IMR-90 (cell line): ENCODE measurements at regions not wholly inside any gene's neighbourhood (a gene's known extent, or its start where the extent isn't known, plus 50 kb on each side); places are given as distances from the start of the nearest gene placed in this dataset.

Experiments
- ATAC-seq: fragments of 200-7000 bp; cut with Tn5 transposase; 2 replicates; pipeline ENCODE4 v1.9.1; 2020; ENCODE audit warnings: low read depth, mild to moderate bottlenecking, moderate library complexity
- BruUV-seq: library from RNA; stranded (reverse); fragments of 400-500 nt; replicated peaks from 2 replicates; lab custom pipeline; 2021; lab: Mats Ljungman, UMichigan
- CTCF ChIA-PET: fragments of 300-600 bp; formaldehyde crosslinking; extraction: SDS; loops from one replicate; lab custom pipeline; 2021; ENCODE audit warnings: antibody characterized with exemption; lab: Yijun Ruan, JAX
- POLR2A ChIA-PET: fragments of 300-600 bp; sonication (Branson Sonifier 250); formaldehyde crosslinking; loops from one replicate; lab custom pipeline; 2022; ENCODE audit warnings: antibody characterized with exemption; ENCODE audit not compliant: unreplicated experiment; lab: Charles Lee
- DNase-seq: peaks from one replicate; pipeline ENCODE4 v3.0.0; 2013
- H2AFZ ChIP-seq: replicated peaks from 2 replicates; pipeline ENCODE3; 2013; ENCODE audit warnings: low read length, mild to moderate bottlenecking; ENCODE audit not compliant: poor library complexity
- H2AK5ac ChIP-seq: 2 replicates; pipeline ENCODE4 v1.6.1; 2013; ENCODE audit warnings: low read depth, low read length, inconsistent platforms
- H2AK9ac ChIP-seq: replicated peaks from 2 replicates; pipeline ENCODE3; 2013; ENCODE audit warnings: mild to moderate bottlenecking, low read depth, low read length, moderate library complexity; ENCODE audit not compliant: poor library complexity
- H2BK120ac ChIP-seq: 2 replicates; pipeline ENCODE4 v1.6.1; 2013; ENCODE audit warnings: low read depth, low read length, inconsistent platforms
- H2BK15ac ChIP-seq: 3 replicates; pipeline ENCODE4 v1.6.1; 2013; ENCODE audit warnings: low read depth, low read length, inconsistent platforms
- H2BK20ac ChIP-seq: 2 replicates; pipeline ENCODE4 v1.6.1; 2013; ENCODE audit warnings: low read depth, mild to moderate bottlenecking, inconsistent platforms, low read length, moderate library complexity
- H2BK5ac ChIP-seq: 2 replicates; pipeline ENCODE4 v1.6.1; 2013; ENCODE audit warnings: mild to moderate bottlenecking, low read depth, low read length, inconsistent platforms; ENCODE audit not compliant: poor library complexity, severe bottlenecking
- H3K14ac ChIP-seq: replicated peaks from 2 replicates; pipeline ENCODE4 v1.6.1; 2013; ENCODE audit warnings: low read depth, low read length, inconsistent platforms
- H3K18ac ChIP-seq: 2 replicates; pipeline ENCODE4 v1.6.1; 2013; ENCODE audit warnings: low read depth, low read length, control low read depth
- H3K23ac ChIP-seq: 2 replicates; pipeline ENCODE4 v1.6.1; 2013; ENCODE audit warnings: low read depth, low read length, inconsistent platforms
- H3K27ac ChIP-seq: 2 replicates; pipeline ENCODE4 v1.5.1; 2013; ENCODE audit warnings: mild to moderate bottlenecking, control low read depth, low read length; ENCODE audit not compliant: insufficient read depth
- H3K27me3 ChIP-seq: 2 replicates; pipeline ENCODE4 v1.6.1; 2013; ENCODE audit warnings: low read length; ENCODE audit not compliant: control insufficient read depth, insufficient read depth
- H3K36me3 ChIP-seq: 2 replicates; pipeline ENCODE4 v1.6.1; 2013; ENCODE audit warnings: low read length, mixed read lengths; ENCODE audit not compliant: control insufficient read depth, insufficient read depth
- H3K4ac ChIP-seq: 2 replicates; pipeline ENCODE4 v1.6.1; 2013; ENCODE audit warnings: low read depth, low read length, inconsistent platforms
- H3K4me1 ChIP-seq: 2 replicates; pipeline ENCODE4 v1.6.1; 2013; ENCODE audit warnings: low read length, mixed read lengths; ENCODE audit not compliant: control insufficient read depth, insufficient read depth
- H3K4me2 ChIP-seq: 2 replicates; pipeline ENCODE4 v1.6.1; 2013; ENCODE audit warnings: low read depth, mild to moderate bottlenecking, control low read depth, low read length, moderate library complexity
- H3K4me3 ChIP-seq: 2 replicates; pipeline ENCODE4 v1.5.1; 2013; ENCODE audit warnings: low read depth, mild to moderate bottlenecking, control low read depth, low read length, moderate library complexity; ENCODE audit not compliant: insufficient read depth
- H3K56ac ChIP-seq: 2 replicates; pipeline ENCODE4 v1.6.1; 2013; ENCODE audit warnings: low read length, inconsistent platforms; ENCODE audit not compliant: insufficient read depth; ENCODE audit errors: extremely low read depth
- H3K79me1 ChIP-seq, 2 experiments: 2 replicates each; pipeline ENCODE4 v1.6.1; 2013; ENCODE audit warnings: low read length in 2 of 2, inconsistent platforms in 1 of 2, low read depth in 1 of 2
- H3K9ac ChIP-seq: 2 replicates; pipeline ENCODE4 v1.6.1; 2013; ENCODE audit warnings: low read depth, low read length, control low read depth
- H3K9me1 ChIP-seq: 2 replicates; pipeline ENCODE4 v1.6.1; 2013; ENCODE audit warnings: low read length, inconsistent platforms; ENCODE audit not compliant: insufficient read depth
- H3K9me3 ChIP-seq: 2 replicates; pipeline ENCODE4 v1.6.1; 2013; ENCODE audit warnings: low read length; ENCODE audit not compliant: control insufficient read depth, insufficient read depth
- H4K20me1 ChIP-seq: 2 replicates; pipeline ENCODE4 v1.6.1; 2013; ENCODE audit warnings: low read length, inconsistent platforms; ENCODE audit not compliant: insufficient read depth
- H4K5ac ChIP-seq: 2 replicates; pipeline ENCODE4 v1.6.1; 2013; ENCODE audit warnings: mild to moderate bottlenecking, low read depth, low read length, control low read depth
- H4K8ac ChIP-seq, 2 experiments: 2 replicates each; pipeline ENCODE4 v1.6.1; 2013; ENCODE audit warnings: low read depth in 2 of 2, low read length in 2 of 2, control low read depth in 1 of 2, inconsistent platforms in 1 of 2
- H4K91ac ChIP-seq: 2 replicates; pipeline ENCODE4 v1.6.1; 2013; ENCODE audit warnings: low read depth, low read length, inconsistent platforms; ENCODE audit not compliant: insufficient read depth
- CEBPB ChIP-seq: IDR thresholded peaks from 2 replicates; pipeline ENCODE4 v1.6.1; 2012; ENCODE audit warnings: low read depth, low read length, improper control_type of control experiment
- CHD1 ChIP-seq: IDR thresholded peaks from 2 replicates; pipeline ENCODE4 v1.6.1; 2012; ENCODE audit warnings: low read depth, low read length, improper control_type of control experiment
- FOS ChIP-seq: fragments of 150-350 bp; IDR thresholded peaks from 2 replicates; pipeline ENCODE4 v1.6.1; 2016; ENCODE audit warnings: low read depth, low read length
- MAFK ChIP-seq: IDR thresholded peaks from 2 replicates; pipeline ENCODE4 v1.6.1; 2012; ENCODE audit warnings: low read depth, low read length, improper control_type of control experiment
- MAZ ChIP-seq: IDR thresholded peaks from 2 replicates; pipeline ENCODE4 v1.6.1; 2012; ENCODE audit warnings: low read depth, mild to moderate bottlenecking, low read length, improper control_type of control experiment, moderate library complexity, borderline replicate concordance
- MXI1 ChIP-seq: IDR thresholded peaks from 2 replicates; pipeline ENCODE4 v1.6.1; 2012; ENCODE audit warnings: low read depth, mild to moderate bottlenecking, low read length, moderate library complexity, borderline replicate concordance
- NFE2L2 ChIP-seq: fragments of 150-350 bp; IDR thresholded peaks from 2 replicates; pipeline ENCODE4 v1.6.1; 2016; ENCODE audit warnings: low read depth, mild to moderate bottlenecking, low read length
- RAD21 ChIP-seq: IDR thresholded peaks from 2 replicates; pipeline ENCODE4 v1.6.1; 2012; ENCODE audit warnings: low read length, improper control_type of control experiment
- RFX5 ChIP-seq: IDR thresholded peaks from 2 replicates; pipeline ENCODE4 v1.8.0; 2012; ENCODE audit warnings: low read depth, mild to moderate bottlenecking, low read length, moderate library complexity
- WGBS, 2 experiments: methylation state at CpG; one replicate each; pipeline versions ENCODE4 v1.1.5 to v1.1.7; 2013; ENCODE audit warnings: missing lambda C conversion rate in 2 of 2; ENCODE audit not compliant: insufficient read length in 1 of 2; ENCODE audit errors: extremely low coverage in 2 of 2; 5-methylcytosine and 5-hydroxymethylcytosine counted together
- dilution Hi-C: fragments of 300-500 bp; cut with HindIII; formaldehyde crosslinking; loops from one replicate; pipeline ENCODE4 v1.14.3; 2018; ENCODE audit warnings: low sequenced_read_pairs; ENCODE audit not compliant: unreplicated experiment
- in situ Hi-C: fragments of 300-500 bp; cut with MboI; formaldehyde crosslinking; loops from 3 replicates; pipeline ENCODE4 v1.14.3; 2019; ENCODE audit warnings: low sequenced_read_pairs, inconsistent platforms, mixed read lengths
- intact Hi-C: fragments of 100-400 bp; cut with micrococcal nuclease; formaldehyde crosslinking; loops from 2 replicates; pipeline ENCODE4 v1.10.0; 2022

DNA sequence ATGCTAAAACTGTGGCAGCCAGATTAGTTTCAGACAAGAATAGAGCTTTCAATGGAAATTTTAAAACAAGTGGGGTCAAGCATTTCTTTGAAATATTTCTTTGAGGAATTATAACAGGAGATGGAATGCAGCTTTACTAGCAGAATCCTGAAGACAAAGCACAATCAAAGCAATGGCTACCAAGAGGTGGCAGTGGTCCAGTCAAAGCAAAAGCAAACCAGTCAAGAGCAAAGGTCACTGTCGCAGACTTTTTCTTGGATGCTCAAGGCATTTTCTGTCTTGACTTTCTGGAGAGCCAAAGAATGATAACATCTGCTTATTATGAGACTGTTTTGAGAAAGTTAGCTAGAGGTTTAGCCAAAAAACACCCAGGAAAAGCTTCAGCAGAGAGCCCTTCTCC, 351.2 kb upstream of the DLGAP1 start:
- TF ChIP-seq FOS (no peak), MAFK (no peak), MXI1 (no peak), CHD1 (no peak), NFE2L2 (no peak), MAZ (no peak), RFX5 (no peak), RAD21 (no peak), CEBPB (no peak)
- Histone ChIP-seq H3K4me2 (no peak overlapping the region), H3K9me1 (no peaks in the 10 kb centered on the region), H3K56ac (no peak overlapping the region), H3K27ac (no peak overlapping the region), H2AK5ac (no peak overlapping the region), H4K91ac (no peak overlapping the region), H3K14ac (no peak overlapping the region), H3K4ac (no peak overlapping the region), H3K79me1 (no peaks in the 10 kb centered on the region), H3K9me3 (peaks cover 22% of the 10 kb centered on the region), H4K5ac (no peak overlapping the region), H2AK9ac (no peak overlapping the region), H3K18ac (no peak overlapping the region), H2BK15ac (no peak overlapping the region), H3K4me3 (no peak overlapping the region), H4K20me1 (no peaks in the 10 kb centered on the region), H2AFZ (no peak overlapping the region), H3K9ac (no peak overlapping the region), H3K27me3 (no peaks in the 10 kb centered on the region), H3K36me3 (no peaks in the 10 kb centered on the region), H3K23ac (no peak overlapping the region), H2BK120ac (no peak overlapping the region), H2BK20ac (no peak overlapping the region), H2BK5ac (no peak overlapping the region), H4K8ac (no peak overlapping the region), H3K4me1 (no peaks in the 10 kb centered on the region)
- BruUV-seq, result no TSS peak
- ChIA-PET POLR2A (no interaction called here), CTCF (no interaction called here)
- intact Hi-C loops, result no loop called here
- ATAC-seq (no peak), DNase-seq (no peak)
- dilution Hi-C loops, result no loop called here
- in situ Hi-C loops, result no loop called here
- no CpG with 5 or more reads among the region's 1 CpG for WGBS, 2 experiments
